ENCODE measurements at regions not wholly inside any gene's neighbourhood (a gene's known extent, or its start where the extent isn't known, plus 50 kb on each side); places are given as distances from the start of the nearest gene placed in this dataset.
"Not testable (repeated sequence)": the region's sequence is repeated elsewhere in the genome, so short reads cannot be mapped to it uniquely, and the experiment has no call there.

- no peak for DNase-seq (ENCODE audit: low spot score)
- intact Hi-C loops (cut with DNase I) = loop anchor here (10.0 kb wide), 1 partner anchor 207 kb away; no protein-coding TSS in a partner anchor
Measured at GRCh38 chr1:101131239-101131843, 105.5 kb upstream of the S1PR1 start.

- DNase-seq (ENCODE audit: low spot score) = no peak
- intact Hi-C loops (cut with DNase I) = loop anchor here (10.0 kb wide), 1 partner anchor 206 kb away; no protein-coding TSS in a partner anchor
Measured at GRCh38 chr1:101130673-101131072, 105.1 kb upstream of the DPH5 start.

- no peak for DNase-seq (ENCODE audit: low spot score)
- intact Hi-C loops (cut with DNase I) = no loop called here
Measured at GRCh38 chr1:101128846-101129245, 103.3 kb upstream of the DPH5 start.

DNA sequence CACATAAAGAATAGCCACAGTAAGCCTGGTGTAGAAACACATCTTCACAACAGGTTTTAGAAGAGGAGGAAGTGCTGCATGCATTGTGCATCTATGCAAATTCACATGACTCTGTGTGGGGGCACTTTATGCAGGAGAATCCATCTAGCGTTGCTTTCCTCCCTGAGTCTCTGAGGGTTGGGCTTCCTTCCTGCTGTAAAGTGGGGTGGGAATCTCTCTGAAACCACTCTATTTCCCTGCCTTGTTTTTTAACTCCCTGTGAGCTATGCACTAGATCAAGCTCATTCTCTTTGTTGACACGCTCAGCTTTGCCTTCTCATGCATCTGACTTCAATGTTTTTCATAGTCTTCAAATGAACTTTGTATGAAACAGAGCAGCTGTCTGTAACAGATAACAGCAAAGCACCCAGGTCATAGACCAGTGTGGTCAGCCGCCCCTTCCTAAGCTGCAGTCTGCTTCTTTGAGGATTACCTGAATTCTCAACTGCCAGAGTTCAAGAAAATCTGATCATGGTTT, 102.7 kb upstream of the DPH5 start:
- no peak for DNase-seq (ENCODE audit: low spot score)

GRCh38 chr1:101124405-101124804, 98.8 kb upstream of the DPH5 start:
- intact Hi-C loops (cut with DNase I) = no loop called here
- no peak for DNase-seq (ENCODE audit: low spot score)

More for the DNA sequence above, 102.7 kb upstream of the DPH5 start:
- intact Hi-C loops (cut with DNase I) = no loop called here

DNA sequence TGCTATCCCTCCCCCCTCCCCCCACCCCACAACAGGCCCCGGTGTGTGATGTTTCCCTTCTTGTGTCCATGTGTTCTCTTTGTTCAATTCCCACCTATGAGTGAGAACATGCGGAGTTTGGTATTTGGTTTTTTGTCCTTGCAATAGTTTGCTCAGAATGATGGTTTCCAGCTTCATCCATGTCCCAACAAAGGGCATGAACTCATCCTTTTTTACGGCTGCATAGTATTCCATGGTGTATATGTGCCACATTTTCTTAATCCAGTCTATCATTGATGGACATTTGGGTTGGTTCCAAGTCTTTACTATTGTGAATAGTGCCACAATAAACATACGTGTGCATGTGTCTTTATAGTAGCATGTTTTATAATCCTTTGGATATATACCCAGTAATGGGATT, 98.3 kb upstream of the DPH5 start:
- DNase-seq (ENCODE audit: low spot score); intact Hi-C loops (cut with DNase I): not testable (repeated sequence)

DNA sequence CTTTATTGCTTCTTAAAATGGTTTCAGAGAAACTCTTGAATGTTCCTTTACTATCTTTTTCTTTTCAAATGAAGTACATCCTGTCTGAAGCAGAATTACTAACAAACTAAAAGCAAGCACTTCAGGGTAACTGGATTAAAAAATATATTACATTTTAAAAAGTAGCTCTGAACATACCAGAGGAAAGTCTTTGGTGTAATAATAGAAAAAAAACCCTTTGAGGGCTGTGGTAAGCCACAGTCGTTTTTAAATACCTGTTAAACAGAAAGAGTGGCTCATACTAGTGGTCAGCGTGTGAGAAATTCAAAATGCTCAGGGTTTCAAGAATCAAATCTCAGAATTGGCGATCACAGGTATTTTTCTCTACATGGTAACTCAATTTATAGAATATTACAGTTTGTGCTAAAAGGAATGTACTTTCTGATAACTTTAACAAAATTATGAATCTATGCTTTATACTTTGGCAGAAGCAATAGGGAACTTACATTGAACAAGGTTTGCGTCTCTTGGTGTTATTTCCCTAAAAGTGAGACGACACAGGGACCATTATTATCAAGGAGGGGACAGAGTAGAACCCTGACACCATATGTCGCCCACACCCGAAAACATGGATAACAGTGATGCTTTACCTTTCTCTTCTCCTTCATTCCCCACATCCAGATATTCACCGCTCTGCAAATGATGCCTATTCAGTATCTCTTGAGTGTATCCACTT, 97.0 kb upstream of the DPH5 start:
- intact Hi-C loops (cut with DNase I) = no loop called here
- DNase-seq (ENCODE audit: low spot score) = no peak

- no peak for DNase-seq (ENCODE audit: low spot score)
- intact Hi-C loops (cut with DNase I) = no loop called here
Measured at GRCh38 chr1:101121975-101122374, 96.4 kb upstream of the DPH5 start.

- intact Hi-C loops (cut with DNase I) = no loop called here
- no peak for DNase-seq (ENCODE audit: low spot score)
Measured at GRCh38 chr1:101121504-101121903, 95.9 kb upstream of the DPH5 start.

GRCh38 chr1:101120868-101121267, 95.3 kb upstream of the DPH5 start:
- DNase-seq (ENCODE audit: low spot score) = no peak
- intact Hi-C loops (cut with DNase I) = no loop called here

GRCh38 chr1:101119289-101119688, 93.7 kb upstream of the DPH5 start:
- intact Hi-C loops (cut with DNase I) = no loop called here
- no peak for DNase-seq (ENCODE audit: low spot score)

GRCh38 chr1:101116006-101116405, 90.4 kb upstream of the DPH5 start:
- DNase-seq (ENCODE audit: low spot score) = no peak
- intact Hi-C loops (cut with DNase I) = no loop called here

DNA sequence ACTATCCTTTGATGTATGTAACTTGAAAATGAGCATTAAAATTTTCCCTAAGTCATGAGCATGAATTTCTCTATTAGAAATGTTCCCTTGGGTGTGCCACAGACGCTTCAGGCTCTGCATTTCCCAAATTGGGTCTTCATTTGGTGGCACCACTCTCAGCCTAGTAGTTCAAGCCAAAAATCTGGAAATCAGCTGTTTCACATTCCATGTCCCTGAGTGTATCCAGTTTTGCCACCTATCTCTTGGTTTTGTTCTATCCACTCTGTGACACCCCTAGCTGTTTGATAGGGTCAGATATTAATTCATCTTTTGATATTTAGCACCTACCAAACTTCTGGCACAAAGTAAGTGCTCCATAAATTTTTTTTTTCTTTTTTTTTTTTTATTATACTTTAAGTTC, 89.5 kb upstream of the DPH5 start:
- DNase-seq (ENCODE audit: low spot score) = no peak
- intact Hi-C loops (cut with DNase I) = no loop called here

DNA sequence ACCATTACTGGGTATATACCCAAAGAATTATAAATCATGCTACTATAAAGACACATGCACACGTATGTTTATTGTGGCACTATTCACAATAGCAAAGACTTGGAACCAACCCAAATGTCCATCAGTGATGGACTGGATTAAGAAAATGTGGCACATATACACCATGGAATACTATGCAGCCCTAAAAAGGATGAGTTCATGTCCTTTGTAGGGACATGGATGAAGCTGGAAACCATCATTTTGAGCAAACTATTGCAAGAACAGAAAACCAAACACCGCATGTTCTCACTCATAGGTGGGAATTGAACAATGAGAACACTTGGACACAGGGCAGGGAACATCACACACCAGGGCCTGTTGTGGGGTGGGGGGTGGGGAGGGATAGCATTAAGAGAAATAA, 88.5 kb upstream of the DPH5 start:
- intact Hi-C loops (cut with DNase I); DNase-seq (ENCODE audit: low spot score): not testable (repeated sequence)

DNA sequence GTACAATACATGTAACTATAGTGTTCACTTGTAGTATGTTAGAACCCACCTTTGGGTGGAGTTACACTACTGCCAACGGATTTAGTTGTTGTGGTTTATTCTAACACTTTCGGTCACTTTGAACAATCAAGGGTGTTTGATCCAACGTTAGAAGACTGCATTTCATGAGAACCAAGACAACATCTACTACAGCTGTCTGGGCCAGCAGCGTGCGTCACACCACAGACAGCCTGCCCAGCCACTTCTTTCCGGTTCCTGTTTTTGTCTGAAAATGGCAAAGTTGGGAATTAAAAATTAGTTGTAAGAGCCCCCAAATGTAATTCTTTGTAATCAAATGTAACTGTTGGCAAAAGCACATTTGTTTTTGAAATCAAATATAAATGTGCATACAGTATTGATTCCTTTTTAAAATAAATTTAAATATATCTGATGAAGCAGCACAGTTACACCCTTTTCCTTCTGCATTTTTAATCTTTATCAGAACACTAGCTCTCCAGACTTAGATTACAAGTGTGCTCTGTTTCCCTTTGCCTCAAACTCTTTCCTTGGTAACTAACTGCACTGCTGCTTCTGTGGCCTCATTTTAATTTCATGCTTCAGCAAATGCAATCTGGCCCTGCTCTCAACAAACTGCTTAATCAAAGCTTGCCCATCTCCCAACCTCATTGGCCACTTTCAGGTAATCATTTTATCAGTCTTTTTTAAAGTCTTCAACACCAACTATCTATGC, 86.6 kb upstream of the DPH5 start:
- peak; percentile 83 for DNase-seq (ENCODE audit: low spot score)

GRCh38 chr1:101111461-101111860, 85.9 kb upstream of the DPH5 start:
- intact Hi-C loops (cut with DNase I) = no loop called here
- no peak for DNase-seq (ENCODE audit: low spot score)

More for the DNA sequence above, 86.6 kb upstream of the DPH5 start:
- intact Hi-C loops (cut with DNase I) = no loop called here

DNA sequence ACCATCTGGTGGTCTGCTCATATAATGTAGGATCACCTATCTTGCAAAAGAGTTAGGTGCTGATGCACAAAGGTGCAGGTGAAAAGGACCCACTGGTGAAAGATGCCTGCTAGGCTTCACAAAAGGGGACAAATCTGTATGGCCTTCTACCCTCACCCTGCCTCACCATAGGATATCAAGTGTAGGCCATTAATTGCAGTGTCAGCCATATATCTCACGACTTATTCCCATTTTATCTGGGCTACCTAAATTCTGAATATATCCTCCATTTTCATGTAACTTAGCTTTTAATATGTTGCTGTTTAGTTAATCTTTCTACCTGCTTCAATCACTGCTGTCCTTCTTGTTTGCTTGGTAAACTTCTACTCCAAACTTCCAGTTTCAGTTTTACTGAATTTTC, 84.2 kb upstream of the DPH5 start:
- intact Hi-C loops (cut with DNase I) = no loop called here
- no peak for DNase-seq (ENCODE audit: low spot score)

GRCh38 chr1:101108111-101108500, 82.5 kb upstream of the DPH5 start:
- intact Hi-C loops (cut with DNase I) = no loop called here
- DNase-seq (ENCODE audit: low spot score) = no peak

DNA sequence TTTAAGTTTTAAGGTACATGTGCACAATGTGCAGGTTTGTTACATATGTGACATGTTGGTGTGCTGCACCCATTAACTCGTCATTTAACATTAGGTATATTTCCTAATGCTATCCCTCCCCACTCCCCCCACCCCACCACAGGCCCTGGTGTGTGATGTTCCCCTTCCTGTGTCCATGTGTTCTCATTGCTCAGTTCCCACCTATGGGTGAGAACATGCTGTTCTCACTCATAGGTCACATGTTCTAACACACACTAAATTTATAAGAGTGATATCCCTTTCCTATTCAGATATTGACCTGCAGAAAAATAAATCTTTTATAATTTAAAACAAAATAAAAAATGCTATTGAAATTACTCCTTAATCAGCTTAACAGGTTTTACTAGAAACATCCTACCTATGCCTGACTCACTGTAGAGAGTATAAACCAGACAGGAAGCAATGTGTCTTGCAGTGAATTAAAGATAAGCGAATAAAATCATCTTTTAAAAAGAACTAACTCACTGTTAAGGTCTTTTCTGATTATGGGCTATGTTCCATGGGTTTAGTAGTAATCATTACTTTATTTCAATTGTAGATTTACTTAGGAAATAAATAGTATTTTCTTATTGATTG, 82.0 kb upstream of the DPH5 start:
- intact Hi-C loops (cut with DNase I) = no loop called here
- no peak for DNase-seq (ENCODE audit: low spot score)

GRCh38 chr1:101105877-101106276, 80.3 kb upstream of the DPH5 start:
- intact Hi-C loops (cut with DNase I) = no loop called here

More at GRCh38 chr1:101105877-101106276, 80.3 kb upstream of the DPH5 start:
- no peak for DNase-seq (ENCODE audit: low spot score)
